ENCODE measurements at regions not wholly inside any gene's neighbourhood (a gene's known extent, or its start where the extent isn't known, plus 50 kb on each side); places are given as distances from the start of the nearest gene placed in this dataset.

GRCh38 chr20:63094767-63095499 lies 88.2 kb upstream of the BHLHE23 start:
- TF ChIP-seq ZNF274 (IDR thresholded peaks at IDR 0.05; ENCODE audit: low read depth, low read length) (no peak), SUZ12 (IDR thresholded peaks at IDR 0.05; ENCODE audit: extremely low read depth, insufficient read depth, insufficient read length) (no peak)

All from NT2/D1 (cell line).